ENCODE measurements at regions not wholly inside any gene's neighbourhood (a gene's known extent, or its start where the extent isn't known, plus 50 kb on each side); places are given as distances from the start of the nearest gene placed in this dataset.

DNA sequence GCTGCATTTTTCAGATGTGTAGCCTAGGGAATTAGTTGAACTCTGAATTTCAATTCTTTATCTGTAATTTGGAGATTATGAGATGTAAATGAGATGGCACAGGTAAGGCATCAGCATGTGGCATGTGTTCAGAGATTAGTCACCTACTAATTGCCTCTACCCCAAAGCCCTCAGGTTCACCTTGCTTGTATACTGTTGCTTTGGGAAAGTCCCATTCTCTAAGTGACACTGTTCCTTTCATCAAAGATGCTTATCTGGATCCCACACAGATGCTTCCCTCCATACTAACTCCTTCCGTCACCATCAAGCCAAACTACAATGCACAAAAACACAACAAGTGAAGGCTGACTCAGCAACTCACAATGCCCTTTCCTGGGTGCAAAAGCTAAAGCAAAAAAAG is 143.7 kb downstream of the LRATD1 start:
- TF ChIP-seq, protein P1, sequence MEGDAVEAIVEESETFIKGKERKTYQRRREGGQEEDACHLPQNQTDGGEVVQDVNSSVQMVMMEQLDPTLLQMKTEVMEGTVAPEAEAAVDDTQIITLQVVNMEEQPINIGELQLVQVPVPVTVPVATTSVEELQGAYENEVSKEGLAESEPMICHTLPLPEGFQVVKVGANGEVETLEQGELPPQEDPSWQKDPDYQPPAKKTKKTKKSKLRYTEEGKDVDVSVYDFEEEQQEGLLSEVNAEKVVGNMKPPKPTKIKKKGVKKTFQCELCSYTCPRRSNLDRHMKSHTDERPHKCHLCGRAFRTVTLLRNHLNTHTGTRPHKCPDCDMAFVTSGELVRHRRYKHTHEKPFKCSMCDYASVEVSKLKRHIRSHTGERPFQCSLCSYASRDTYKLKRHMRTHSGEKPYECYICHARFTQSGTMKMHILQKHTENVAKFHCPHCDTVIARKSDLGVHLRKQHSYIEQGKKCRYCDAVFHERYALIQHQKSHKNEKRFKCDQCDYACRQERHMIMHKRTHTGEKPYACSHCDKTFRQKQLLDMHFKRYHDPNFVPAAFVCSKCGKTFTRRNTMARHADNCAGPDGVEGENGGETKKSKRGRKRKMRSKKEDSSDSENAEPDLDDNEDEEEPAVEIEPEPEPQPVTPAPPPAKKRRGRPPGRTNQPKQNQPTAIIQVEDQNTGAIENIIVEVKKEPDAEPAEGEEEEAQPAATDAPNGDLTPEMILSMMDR (IDR thresholded peaks at IDR 0.05; ENCODE audit: low read depth, low read length, missing input control) = no peak
- no peak for TF ChIP-seq YY1 (IDR thresholded peaks at IDR 0.05)
- TF ChIP-seq EGR1 (IDR thresholded peaks at IDR 0.05; ENCODE audit: low read depth in 2 of 2) = no peak
- TF ChIP-seq, protein P2, sequence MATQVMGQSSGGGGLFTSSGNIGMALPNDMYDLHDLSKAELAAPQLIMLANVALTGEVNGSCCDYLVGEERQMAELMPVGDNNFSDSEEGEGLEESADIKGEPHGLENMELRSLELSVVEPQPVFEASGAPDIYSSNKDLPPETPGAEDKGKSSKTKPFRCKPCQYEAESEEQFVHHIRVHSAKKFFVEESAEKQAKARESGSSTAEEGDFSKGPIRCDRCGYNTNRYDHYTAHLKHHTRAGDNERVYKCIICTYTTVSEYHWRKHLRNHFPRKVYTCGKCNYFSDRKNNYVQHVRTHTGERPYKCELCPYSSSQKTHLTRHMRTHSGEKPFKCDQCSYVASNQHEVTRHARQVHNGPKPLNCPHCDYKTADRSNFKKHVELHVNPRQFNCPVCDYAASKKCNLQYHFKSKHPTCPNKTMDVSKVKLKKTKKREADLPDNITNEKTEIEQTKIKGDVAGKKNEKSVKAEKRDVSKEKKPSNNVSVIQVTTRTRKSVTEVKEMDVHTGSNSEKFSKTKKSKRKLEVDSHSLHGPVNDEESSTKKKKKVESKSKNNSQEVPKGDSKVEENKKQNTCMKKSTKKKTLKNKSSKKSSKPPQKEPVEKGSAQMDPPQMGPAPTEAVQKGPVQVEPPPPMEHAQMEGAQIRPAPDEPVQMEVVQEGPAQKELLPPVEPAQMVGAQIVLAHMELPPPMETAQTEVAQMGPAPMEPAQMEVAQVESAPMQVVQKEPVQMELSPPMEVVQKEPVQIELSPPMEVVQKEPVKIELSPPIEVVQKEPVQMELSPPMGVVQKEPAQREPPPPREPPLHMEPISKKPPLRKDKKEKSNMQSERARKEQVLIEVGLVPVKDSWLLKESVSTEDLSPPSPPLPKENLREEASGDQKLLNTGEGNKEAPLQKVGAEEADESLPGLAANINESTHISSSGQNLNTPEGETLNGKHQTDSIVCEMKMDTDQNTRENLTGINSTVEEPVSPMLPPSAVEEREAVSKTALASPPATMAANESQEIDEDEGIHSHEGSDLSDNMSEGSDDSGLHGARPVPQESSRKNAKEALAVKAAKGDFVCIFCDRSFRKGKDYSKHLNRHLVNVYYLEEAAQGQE (IDR thresholded peaks at IDR 0.05) = no peak
- TF ChIP-seq, protein P3, sequence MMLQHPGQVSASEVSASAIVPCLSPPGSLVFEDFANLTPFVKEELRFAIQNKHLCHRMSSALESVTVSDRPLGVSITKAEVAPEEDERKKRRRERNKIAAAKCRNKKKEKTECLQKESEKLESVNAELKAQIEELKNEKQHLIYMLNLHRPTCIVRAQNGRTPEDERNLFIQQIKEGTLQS (IDR thresholded peaks at IDR 0.05) = no peak
- no peak for TF ChIP-seq RAD21 (IDR thresholded peaks at IDR 0.05)
- no peak for TF ChIP-seq HNF4G (IDR thresholded peaks at IDR 0.05)

Data from liver (tissue), 3 donors.